HG02973 (cell line): ENCODE measurements at regions not wholly inside any gene's neighbourhood (a gene's known extent, or its start where the extent isn't known, plus 50 kb on each side); places are given as distances from the start of the nearest gene placed in this dataset.

ENCODE experiments used
- ATAC-seq: cut with Tn5 transposase; IDR thresholded peaks from one replicate; pipeline ENCODE4 v1.9.1; 2021; ENCODE audit warnings: moderate library complexity; ENCODE audit not compliant: unreplicated experiment

DNA sequence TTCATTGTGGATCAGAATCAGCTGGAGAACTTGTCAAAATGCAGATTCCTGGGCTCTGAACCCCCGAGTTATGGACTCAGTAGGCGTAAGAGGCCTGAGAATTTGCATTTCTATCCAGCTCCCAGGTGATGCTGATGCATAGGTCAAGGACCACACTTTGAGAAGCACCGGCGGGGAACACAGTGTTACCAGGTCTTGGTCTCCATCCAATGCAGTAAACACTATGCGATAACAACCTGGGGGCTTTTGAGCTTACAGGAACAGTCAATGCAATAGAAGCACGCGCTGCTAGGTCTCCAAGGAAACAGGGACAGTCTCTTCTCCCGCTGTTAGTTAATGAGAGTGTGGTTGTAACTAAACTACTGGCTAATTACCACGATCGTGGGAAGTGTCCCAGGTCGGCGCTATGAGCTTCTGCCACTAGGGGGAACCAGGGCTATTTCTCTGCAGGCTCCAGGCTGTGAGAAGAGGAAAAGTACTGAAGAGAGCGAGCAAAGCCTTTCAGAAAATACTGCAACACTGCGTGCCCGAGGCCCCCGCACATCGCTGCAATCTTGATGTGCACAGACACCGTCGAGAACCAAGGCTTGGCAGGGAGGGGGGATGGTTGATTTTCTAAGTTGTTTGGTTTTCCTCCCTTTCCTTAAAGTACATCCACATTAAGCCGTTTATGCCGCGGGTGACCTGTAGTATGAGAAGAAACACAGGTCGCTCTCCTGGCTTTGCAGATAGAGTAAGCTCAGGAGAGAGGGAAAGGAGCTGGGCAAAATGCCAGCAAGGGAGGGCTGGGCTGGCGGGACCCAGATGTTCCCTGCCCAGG, 52.0 kb upstream of the KCNA1 start:
- ATAC-seq: no peak

DNA sequence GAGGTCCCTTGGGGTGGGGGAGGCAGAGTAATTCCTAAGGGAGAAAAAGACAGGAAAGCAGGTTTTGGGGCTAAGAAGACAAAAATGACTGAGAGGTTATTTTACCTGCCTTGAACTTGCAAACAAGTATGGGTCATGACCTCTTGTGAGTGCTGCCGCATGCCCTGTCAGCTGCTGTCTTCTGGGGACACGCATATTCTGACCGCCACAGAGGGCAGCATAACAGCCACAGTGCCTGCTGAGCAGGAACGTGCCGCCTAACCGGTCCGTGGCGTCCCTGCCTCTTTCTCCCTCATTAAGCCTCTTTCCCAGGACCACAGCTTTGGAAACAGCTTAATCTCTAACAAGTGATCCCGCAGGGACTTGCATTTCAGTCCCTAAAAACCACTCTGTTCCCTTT, 51.3 kb upstream of the KCNA1 start:
- ATAC-seq: no peak

DNA sequence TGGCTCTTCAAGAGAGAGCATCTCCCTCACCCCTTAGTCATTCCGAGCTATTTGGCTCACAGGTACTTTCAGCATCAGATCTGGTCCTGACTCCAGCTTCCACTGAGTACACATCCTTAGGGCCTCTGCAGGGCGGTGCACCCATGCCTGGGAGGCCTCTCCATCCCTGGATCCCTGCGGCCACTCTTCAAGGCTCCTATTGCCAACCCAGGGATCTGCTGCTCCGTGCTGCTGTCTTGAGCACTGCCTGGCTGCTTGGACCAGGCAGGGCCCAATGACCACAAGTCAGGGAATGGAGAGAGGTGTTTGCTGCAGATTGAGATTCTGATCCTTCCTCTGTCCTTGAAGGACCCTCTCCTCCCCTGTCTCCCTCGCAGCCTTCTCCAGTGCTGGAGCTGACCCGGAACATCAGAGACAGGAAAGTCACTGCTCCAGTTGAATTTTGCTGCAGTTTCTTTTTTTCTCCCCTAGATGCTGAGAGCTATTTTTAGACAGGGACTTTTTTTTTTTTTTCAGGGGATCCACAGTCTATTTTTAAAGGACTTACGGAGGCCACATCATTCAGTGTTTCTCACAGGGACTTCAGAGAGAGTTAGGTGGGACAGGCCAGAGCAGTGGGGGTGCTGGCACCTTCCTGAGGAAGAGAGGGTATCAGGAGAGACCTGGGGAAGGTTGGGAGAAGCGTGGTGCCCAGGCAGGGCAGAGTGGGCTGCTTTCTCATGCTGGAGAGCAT, 50.1 kb upstream of the KCNA1 start:
- no peak for ATAC-seq
